ENCODE measurements at regions not wholly inside any gene's neighbourhood (a gene's known extent, or its start where the extent isn't known, plus 50 kb on each side); places are given as distances from the start of the nearest gene placed in this dataset.

DNA sequence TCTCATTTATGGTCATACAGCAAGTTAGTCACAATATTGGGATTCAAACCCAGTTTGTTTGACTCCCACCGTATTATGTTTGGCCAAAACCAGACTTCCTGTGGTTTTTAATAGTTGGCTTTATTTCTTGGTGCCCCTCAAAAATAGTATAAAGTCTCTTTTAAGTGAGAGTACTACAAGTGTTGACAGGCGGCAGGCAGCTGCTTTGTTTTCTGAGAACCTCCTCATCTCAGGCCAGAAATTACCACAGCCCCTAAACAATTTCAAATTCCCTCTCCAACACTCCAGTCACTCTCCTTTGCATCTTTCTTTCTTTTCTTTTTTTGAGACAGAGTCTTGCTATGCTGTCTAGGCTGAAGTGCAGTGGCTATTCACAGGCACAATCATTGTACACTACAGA, 121.5 kb downstream of the POLR2M start:
- intact Hi-C loops (cut with micrococcal nuclease; ENCODE audit: unreplicated experiment) = no loop called here
- BruUV-seq (replicated peaks) = no TSS peak

DNA sequence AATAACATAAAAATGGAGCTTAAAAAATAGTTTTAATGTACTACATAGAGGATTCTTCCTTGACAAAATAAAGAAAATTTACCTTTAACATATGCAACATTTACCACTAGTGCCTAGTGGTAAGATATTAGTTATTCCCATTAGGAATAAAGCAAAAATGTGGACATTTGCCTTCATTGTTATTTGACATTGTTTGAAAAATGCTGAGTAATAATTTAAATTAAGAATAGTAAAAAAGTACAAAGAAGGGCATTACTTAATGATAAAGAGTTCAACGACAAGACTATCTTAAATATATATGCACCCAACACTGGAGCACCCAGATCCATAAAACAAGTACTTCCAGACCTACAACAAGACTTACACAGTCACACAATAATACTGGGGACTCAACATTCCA, 125.7 kb downstream of the POLR2M start:
- H3K27me3 ChIP-seq (ENCODE audit: control insufficient read depth, insufficient read depth, low read length) = peaks cover 2% of the 10 kb centered on the region; the same call in 1 of the 2 replicates
- DNase-seq (ENCODE audit: low read depth, low spot score) (no peak), ATAC-seq (no peak)
- H3K4me1 ChIP-seq (ENCODE audit: control insufficient read depth, insufficient read depth, low read length) = no peaks in the 10 kb centered on the region
- no peak overlapping the region for H3K4me3 ChIP-seq (ENCODE audit: low read depth in 2 of 2, low read length in 2 of 2)
- POLR2A ChIA-PET = no interaction called here
- no TSS peak for BruUV-seq (replicated peaks)
- H3K27ac ChIP-seq (ENCODE audit: low read length) = no peak overlapping the region
- CTCF ChIA-PET = no interaction called here
- no peaks in the 10 kb centered on the region; the same call in 1 of the 2 replicates for H3K36me3 ChIP-seq (ENCODE audit: control insufficient read depth, insufficient read depth, low read length)
- in situ Hi-C loops (cut with HindIII; ENCODE audit: low pct_unique_long_range_greater_than_20kb, low sequenced_read_pairs) (no loop called here), intact Hi-C loops (cut with micrococcal nuclease; ENCODE audit: unreplicated experiment) (no loop called here)
- TF ChIP-seq, protein P1, sequence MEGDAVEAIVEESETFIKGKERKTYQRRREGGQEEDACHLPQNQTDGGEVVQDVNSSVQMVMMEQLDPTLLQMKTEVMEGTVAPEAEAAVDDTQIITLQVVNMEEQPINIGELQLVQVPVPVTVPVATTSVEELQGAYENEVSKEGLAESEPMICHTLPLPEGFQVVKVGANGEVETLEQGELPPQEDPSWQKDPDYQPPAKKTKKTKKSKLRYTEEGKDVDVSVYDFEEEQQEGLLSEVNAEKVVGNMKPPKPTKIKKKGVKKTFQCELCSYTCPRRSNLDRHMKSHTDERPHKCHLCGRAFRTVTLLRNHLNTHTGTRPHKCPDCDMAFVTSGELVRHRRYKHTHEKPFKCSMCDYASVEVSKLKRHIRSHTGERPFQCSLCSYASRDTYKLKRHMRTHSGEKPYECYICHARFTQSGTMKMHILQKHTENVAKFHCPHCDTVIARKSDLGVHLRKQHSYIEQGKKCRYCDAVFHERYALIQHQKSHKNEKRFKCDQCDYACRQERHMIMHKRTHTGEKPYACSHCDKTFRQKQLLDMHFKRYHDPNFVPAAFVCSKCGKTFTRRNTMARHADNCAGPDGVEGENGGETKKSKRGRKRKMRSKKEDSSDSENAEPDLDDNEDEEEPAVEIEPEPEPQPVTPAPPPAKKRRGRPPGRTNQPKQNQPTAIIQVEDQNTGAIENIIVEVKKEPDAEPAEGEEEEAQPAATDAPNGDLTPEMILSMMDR (IDR thresholded peaks at IDR 0.05) = no peak
- TF ChIP-seq, protein P2, sequence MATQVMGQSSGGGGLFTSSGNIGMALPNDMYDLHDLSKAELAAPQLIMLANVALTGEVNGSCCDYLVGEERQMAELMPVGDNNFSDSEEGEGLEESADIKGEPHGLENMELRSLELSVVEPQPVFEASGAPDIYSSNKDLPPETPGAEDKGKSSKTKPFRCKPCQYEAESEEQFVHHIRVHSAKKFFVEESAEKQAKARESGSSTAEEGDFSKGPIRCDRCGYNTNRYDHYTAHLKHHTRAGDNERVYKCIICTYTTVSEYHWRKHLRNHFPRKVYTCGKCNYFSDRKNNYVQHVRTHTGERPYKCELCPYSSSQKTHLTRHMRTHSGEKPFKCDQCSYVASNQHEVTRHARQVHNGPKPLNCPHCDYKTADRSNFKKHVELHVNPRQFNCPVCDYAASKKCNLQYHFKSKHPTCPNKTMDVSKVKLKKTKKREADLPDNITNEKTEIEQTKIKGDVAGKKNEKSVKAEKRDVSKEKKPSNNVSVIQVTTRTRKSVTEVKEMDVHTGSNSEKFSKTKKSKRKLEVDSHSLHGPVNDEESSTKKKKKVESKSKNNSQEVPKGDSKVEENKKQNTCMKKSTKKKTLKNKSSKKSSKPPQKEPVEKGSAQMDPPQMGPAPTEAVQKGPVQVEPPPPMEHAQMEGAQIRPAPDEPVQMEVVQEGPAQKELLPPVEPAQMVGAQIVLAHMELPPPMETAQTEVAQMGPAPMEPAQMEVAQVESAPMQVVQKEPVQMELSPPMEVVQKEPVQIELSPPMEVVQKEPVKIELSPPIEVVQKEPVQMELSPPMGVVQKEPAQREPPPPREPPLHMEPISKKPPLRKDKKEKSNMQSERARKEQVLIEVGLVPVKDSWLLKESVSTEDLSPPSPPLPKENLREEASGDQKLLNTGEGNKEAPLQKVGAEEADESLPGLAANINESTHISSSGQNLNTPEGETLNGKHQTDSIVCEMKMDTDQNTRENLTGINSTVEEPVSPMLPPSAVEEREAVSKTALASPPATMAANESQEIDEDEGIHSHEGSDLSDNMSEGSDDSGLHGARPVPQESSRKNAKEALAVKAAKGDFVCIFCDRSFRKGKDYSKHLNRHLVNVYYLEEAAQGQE (IDR thresholded peaks at IDR 0.05; ENCODE audit: insufficient read depth in 1 of 2, low read depth in 2 of 2, low read length in 1 of 2) = no peak
- TF ChIP-seq TCF7L2 (IDR thresholded peaks at IDR 0.05; ENCODE audit: low read depth, low read length) (no peak), POLR2AphosphoS5 (IDR thresholded peaks at IDR 0.05; ENCODE audit: low read depth, low read length) (no peak), SIN3A (IDR thresholded peaks at IDR 0.05; ENCODE audit: borderline replicate concordance, insufficient read depth, low read depth, low read length) (no peak)
- no peaks in the 10 kb centered on the region; the same call in 1 of the 2 replicates for H3K9me3 ChIP-seq (ENCODE audit: control insufficient read depth, insufficient read depth, low read depth, low read length)

More for the DNA sequence above, 121.5 kb downstream of the POLR2M start:
- ChIA-PET POLR2A (no interaction called here), CTCF (no interaction called here)
- H3K4me1 ChIP-seq (ENCODE audit: control insufficient read depth, insufficient read depth, low read length) = no peaks in the 10 kb centered on the region
- H3K27me3 ChIP-seq (ENCODE audit: control insufficient read depth, insufficient read depth, low read length) = peaks cover 2% of the 10 kb centered on the region; the same call in 1 of the 2 replicates
- no peak for ATAC-seq
- H3K36me3 ChIP-seq (ENCODE audit: control insufficient read depth, insufficient read depth, low read length) = no peaks in the 10 kb centered on the region
- no peak for DNase-seq (ENCODE audit: low read depth, low spot score)
- in situ Hi-C loops (cut with HindIII; ENCODE audit: low pct_unique_long_range_greater_than_20kb, low sequenced_read_pairs) = no loop called here
- H3K9me3 ChIP-seq (ENCODE audit: control insufficient read depth, insufficient read depth, low read depth, low read length) = no peaks in the 10 kb centered on the region
- TF ChIP-seq TCF7L2 (IDR thresholded peaks at IDR 0.05; ENCODE audit: low read depth, low read length) = no peak
- TF ChIP-seq, protein P1 (IDR thresholded peaks at IDR 0.05) = no peak
- H3K4me3 ChIP-seq (ENCODE audit: low read depth in 2 of 2, low read length in 2 of 2) = no peak overlapping the region
- H3K27ac ChIP-seq (ENCODE audit: low read length) = no peak overlapping the region

All from Panc1 (cell line).